GM18517 (cell line): ENCODE measurements at regions not wholly inside any gene's neighbourhood (a gene's known extent, or its start where the extent isn't known, plus 50 kb on each side); places are given as distances from the start of the nearest gene placed in this dataset.
A peak's percentile ranks its signal among the peaks of the same experiment; 100 is the strongest.

Source experiments
- ATAC-seq: cut with Tn5 transposase; IDR thresholded peaks from one replicate; pipeline ENCODE4 v1.9.1; 2021; ENCODE audit warnings: mild to moderate bottlenecking, moderate library complexity; ENCODE audit not compliant: unreplicated experiment

DNA sequence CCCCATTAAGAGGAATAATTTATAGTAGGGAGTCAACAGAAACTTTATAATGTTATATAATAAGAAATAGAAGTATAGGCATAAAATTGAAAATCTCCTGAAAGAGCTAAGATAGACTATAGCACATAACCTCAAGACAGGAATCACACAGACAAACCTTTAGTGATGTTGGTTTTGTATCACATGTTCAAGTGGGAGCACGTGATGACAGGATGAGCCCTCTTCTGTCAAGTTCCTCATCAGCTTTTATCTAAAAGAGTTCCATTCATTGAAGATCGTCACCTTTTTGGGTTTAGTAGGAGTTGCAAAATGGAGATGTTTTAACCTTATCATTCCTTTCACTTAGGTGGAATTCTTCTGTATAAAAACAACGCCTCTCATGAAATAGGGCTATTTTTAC lies 127.0 kb downstream of the MCHR2 start:
- ATAC-seq: no peak

DNA sequence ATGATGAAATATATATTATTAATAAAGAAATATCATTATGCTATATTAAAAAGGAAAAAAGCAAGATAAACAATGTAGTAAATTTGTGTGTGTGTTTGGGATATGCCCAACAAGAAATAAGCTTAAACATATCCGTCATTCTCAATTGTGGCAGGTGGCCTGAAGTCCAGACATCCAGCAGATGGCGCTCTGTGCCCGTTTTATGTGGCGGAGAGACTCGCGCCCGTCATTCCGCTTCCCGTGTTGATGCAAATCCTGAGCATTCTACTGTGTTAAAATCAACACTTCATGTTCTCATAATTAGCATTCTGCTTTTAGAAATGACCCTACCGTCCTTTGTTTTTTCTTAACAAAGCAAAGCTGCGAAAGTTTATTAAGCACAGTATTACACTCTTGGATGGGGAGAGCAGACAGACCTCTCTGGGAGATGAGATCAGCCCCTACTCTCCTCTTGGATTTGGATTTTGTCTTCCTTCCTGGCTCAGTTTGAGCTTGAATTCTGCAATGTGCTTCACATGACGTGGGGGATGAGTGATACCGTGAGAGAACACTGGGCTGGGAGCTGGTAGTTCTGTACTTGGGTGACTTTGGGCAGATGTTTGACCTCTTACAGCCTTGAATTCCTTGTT lies 125.8 kb downstream of the MCHR2 start:
- ATAC-seq: peak; percentile 94
